Kidney (tissue), 13 donors: ENCODE measurements at regions not wholly inside any gene's neighbourhood (a gene's known extent, or its start where the extent isn't known, plus 50 kb on each side); places are given as distances from the start of the nearest gene placed in this dataset.
"Not testable (repeated sequence)": the region's sequence is repeated elsewhere in the genome, so short reads cannot be mapped to it uniquely, and the experiment has no call there.

Experiments used
- DNase-seq, 5 donors: peaks; one replicate each; pipeline ENCODE4 v3.0.0-alpha.2; 2013 to 2020
- FAIRE-seq: peaks from 2 replicates; lab custom pipeline; 2012; peaks lifted over from hg19 to GRCh38; lab: Jason Lieb, UNC
- H3K27ac ChIP-seq, 2 donors: one replicate each; pipeline ENCODE4 v1.7.0; 2013; ENCODE audit warnings: low read depth in 2 of 2, low read length in 2 of 2, inconsistent platforms in 1 of 2
- H3K27me3 ChIP-seq: one replicate; pipeline ENCODE4 v1.7.1; 2013; ENCODE audit warnings: low read length, inconsistent platforms; ENCODE audit not compliant: control insufficient read depth, insufficient read depth
- H3K36me3 ChIP-seq, 3 donors: one replicate each; pipeline versions ENCODE4 v1.7.0 to v1.7.1; 2013; ENCODE audit warnings: low read length in 3 of 3, control low read depth in 1 of 3, inconsistent platforms in 1 of 3; ENCODE audit not compliant: insufficient read depth in 3 of 3, control insufficient read depth in 2 of 3
- H3K4me1 ChIP-seq, 3 donors: one replicate each; pipeline versions ENCODE4 v1.7.0 to v1.7.1; 2013; ENCODE audit warnings: low read length in 3 of 3, inconsistent platforms in 1 of 3, low read depth in 1 of 3; ENCODE audit not compliant: control insufficient read depth in 2 of 3, insufficient read depth in 2 of 3
- H3K4me3 ChIP-seq, 3 donors: one replicate each; pipeline versions ENCODE4 v1.7.0 to v1.8.1; 2013; ENCODE audit warnings: low read length in 3 of 3, control low read depth in 1 of 3, inconsistent platforms in 1 of 3
- H3K9ac ChIP-seq, 3 donors: one replicate each; pipeline versions ENCODE4 v1.7.0 to v1.7.1; 2013; ENCODE audit warnings: low read length in 3 of 3, control low read depth in 1 of 3, inconsistent platforms in 1 of 3
- H3K9me3 ChIP-seq, 3 donors: one replicate each; pipeline versions ENCODE4 v1.7.0 to v1.7.1; 2013; ENCODE audit warnings: low read length in 3 of 3, control low read depth in 1 of 3, inconsistent platforms in 1 of 3; ENCODE audit not compliant: control insufficient read depth in 2 of 3, insufficient read depth in 1 of 3
- intact Hi-C: fragments of 100-400 bp; cut with DNase I; formaldehyde crosslinking; loops from one replicate; pipeline ENCODE4 v1.11.1; 2022
- TF ChIP-seq, protein P1 (sequence below): IDR thresholded peaks from 3 replicates; pipeline ENCODE4 v1.5.1; 2012; ENCODE audit warnings: mild to moderate bottlenecking, moderate library complexity, borderline replicate concordance; ENCODE audit not compliant: insufficient read depth; ENCODE audit errors: extremely low read depth
- donor health status: control.
- donor health status: control.
- donor health status: control.
- donor health status: control.
- donor health status: control.
- donor health status: DM: yes; HTN: yes; CAD: no.
- donor health status: Normal renal cell carcinoma (clear cell type).

DNA sequence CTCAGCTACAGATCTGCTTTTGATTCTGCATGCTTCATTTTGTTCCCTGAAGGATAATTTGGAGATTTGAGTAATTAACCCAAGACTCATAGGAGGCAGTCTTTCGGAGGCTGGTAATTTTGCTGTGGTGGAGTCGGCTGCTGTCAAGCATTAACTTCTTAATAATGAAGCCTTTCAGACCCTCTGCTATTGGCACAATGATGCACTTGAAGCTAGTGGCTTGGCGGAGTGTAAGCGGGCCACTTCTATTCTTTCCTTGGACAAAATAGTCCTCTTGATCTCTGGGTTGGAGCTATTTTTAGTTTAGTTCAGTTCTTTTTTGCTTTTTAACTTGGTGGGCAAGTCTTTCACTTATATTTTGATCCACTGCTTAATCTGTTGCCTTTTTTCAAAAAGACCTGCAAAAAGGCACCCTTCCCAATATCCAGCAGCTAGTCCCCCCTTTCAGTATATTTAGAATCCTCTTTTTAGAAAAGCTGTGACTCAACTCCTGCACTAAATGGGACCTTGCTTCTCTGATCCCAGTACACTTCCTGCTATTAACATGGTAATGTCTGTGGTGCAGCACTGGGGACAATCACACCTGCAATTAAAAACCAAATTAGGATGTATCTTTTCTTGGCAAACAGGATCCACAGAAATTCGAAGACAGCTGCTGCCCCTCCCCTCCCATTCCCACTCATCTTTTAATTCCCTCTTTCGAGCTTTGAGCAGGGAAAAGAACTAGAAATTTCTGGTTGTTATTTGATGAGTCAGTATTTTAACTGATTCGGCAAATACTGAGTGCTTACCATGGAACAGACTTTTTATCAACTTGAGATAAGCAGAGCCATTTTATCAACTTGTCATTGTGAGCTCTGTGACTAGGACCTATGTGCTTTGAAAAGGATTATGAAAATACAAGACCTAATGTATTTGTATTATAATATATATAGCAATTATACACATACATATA is 169.4 kb upstream of the ANKRD55 start:
- no peaks in the 10 kb centered on the region for H3K9me3 ChIP-seq
- DNase-seq, result peak in 1 of 5 donors; percentile 27
- H3K36me3 ChIP-seq, result no peaks in the 10 kb centered on the region
- TF ChIP-seq, protein P1, sequence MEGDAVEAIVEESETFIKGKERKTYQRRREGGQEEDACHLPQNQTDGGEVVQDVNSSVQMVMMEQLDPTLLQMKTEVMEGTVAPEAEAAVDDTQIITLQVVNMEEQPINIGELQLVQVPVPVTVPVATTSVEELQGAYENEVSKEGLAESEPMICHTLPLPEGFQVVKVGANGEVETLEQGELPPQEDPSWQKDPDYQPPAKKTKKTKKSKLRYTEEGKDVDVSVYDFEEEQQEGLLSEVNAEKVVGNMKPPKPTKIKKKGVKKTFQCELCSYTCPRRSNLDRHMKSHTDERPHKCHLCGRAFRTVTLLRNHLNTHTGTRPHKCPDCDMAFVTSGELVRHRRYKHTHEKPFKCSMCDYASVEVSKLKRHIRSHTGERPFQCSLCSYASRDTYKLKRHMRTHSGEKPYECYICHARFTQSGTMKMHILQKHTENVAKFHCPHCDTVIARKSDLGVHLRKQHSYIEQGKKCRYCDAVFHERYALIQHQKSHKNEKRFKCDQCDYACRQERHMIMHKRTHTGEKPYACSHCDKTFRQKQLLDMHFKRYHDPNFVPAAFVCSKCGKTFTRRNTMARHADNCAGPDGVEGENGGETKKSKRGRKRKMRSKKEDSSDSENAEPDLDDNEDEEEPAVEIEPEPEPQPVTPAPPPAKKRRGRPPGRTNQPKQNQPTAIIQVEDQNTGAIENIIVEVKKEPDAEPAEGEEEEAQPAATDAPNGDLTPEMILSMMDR, result no peak
- FAIRE-seq, result no peak
- no peak overlapping the region for H3K9ac ChIP-seq
- no peak overlapping the region for H3K27ac ChIP-seq
- no peaks in the 10 kb centered on the region for H3K27me3 ChIP-seq
- peaks cover 2 to 10% (median 3%) of the 10 kb centered on the region in 3 donors for H3K4me1 ChIP-seq
- intact Hi-C loops, result no loop called here
- H3K4me3 ChIP-seq, result no peak overlapping the region

DNA sequence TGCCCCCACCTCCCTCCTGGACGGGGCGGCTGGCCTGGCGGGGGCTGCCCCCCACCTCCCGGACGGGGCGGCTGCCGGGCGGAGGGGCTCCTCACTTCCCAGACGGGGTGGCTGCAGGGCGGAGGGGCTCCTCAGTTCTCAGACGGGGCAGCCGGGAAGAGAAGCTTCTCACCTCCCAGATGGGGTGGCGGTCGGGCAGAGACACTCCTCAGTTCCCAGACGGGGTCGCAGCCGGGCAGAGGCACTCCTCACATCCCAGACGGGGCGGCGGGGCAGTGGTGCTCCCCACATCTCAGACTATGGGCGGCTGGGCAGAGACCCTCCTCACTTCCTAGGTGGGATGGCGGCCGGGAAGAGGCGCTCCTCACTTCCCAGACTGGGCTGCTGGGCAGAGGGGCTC is 164.7 kb upstream of the ANKRD55 start:
- H3K9ac ChIP-seq, DNase-seq, FAIRE-seq: not testable (repeated sequence)

DNA sequence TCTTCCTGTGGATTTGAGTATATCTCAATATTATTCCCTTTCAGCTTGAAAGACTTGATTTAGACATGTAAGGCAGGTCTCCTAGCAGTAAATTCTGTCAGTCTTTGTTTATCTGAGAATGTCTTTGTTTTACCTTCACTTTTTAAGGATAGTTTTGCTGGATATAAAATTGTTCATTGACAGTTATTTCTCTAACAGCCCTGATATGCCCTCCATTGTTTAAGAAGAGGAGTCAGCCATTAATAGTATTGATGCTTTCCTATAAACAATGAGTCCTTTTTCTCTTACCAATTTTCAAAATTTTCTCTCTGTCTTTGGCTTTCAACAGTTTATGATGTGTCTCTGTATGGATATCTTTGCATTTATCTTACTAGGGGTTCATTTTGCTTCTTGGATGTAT is 163.5 kb upstream of the ANKRD55 start:
- TF ChIP-seq, protein P1, result no peak
- H3K9ac ChIP-seq, result no peak overlapping the region
- intact Hi-C loops, result no loop called here
- no peak for DNase-seq
- H3K27me3 ChIP-seq, result no peaks in the 10 kb centered on the region
- no peaks in the 10 kb centered on the region for H3K36me3 ChIP-seq
- H3K4me1 ChIP-seq, result no peaks in the 10 kb centered on the region
- peaks cover 0 to 13% (median 0%) of the 10 kb centered on the region in 3 donors for H3K9me3 ChIP-seq
- H3K27ac ChIP-seq, result no peak overlapping the region
- no peak for FAIRE-seq
- H3K4me3 ChIP-seq, result no peak overlapping the region

More for the DNA sequence above, 164.7 kb upstream of the ANKRD55 start:
- intact Hi-C loops, H3K27me3 ChIP-seq, H3K36me3 ChIP-seq, H3K4me3 ChIP-seq, H3K4me1 ChIP-seq, H3K27ac ChIP-seq: not testable (repeated sequence)
- peaks cover 0 to 13% (median 0%) of the 10 kb centered on the region in 3 donors for H3K9me3 ChIP-seq

DNA sequence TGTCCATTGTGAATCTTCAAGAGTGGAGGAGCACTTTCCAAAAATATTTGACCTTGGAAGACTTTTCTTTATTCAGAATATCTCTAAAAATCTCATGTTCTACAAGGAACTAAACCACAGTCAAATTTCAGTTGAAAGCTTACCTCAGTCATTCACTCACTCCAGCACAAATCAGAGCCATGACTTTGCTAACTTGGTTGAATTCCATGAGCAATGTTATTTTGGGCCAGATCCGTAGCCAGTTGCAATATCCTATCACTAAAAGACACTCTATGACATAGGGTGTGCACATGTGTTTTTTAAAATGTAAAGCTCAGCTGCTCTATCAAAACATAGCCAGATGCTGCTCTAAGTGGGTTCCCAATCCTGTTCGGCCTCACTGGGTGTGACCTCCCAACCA is 156.1 kb upstream of the ANKRD55 start:
- Histone ChIP-seq H3K4me3 (no peak overlapping the region), H3K27ac (no peak overlapping the region), H3K9me3 (no peaks in the 10 kb centered on the region), H3K9ac (no peak overlapping the region), H3K4me1 (peaks cover 0 to 7% (median 4%) of the 10 kb centered on the region in 3 donors), H3K27me3 (no peaks in the 10 kb centered on the region), H3K36me3 (no peaks in the 10 kb centered on the region)
- DNase-seq (no peak), FAIRE-seq (no peak)
- intact Hi-C loops, result no loop called here
- TF ChIP-seq, protein P1, result no peak
